ENCODE measurements at regions not wholly inside any gene's neighbourhood (a gene's known extent, or its start where the extent isn't known, plus 50 kb on each side); places are given as distances from the start of the nearest gene placed in this dataset.
A peak's percentile ranks its signal among the peaks of the same experiment; 100 is the strongest.

- H3K36me3 ChIP-seq (ENCODE audit: control insufficient read depth, insufficient read depth, low read length), result no peaks in the 10 kb centered on the region
- H3K9ac ChIP-seq (ENCODE audit: insufficient read depth, low read length), result no peak overlapping the region
- H3K4me1 ChIP-seq (ENCODE audit: control insufficient read depth, extremely low read depth, insufficient read depth, low read length), result no peaks in the 10 kb centered on the region
- TF ChIP-seq CTCF (conservative IDR thresholded peaks at IDR 0.05 in 1 of 2, IDR thresholded peaks at IDR 0.05 in 1 of 2; ENCODE audit: low read depth in 1 of 2, low read length in 2 of 2) (no peak), EZH2 (IDR thresholded peaks at IDR 0.05; ENCODE audit: low read length, missing control alignments) (no peak)
- no peaks in the 10 kb centered on the region for H3K9me3 ChIP-seq (ENCODE audit: control insufficient read depth, insufficient read depth, low read depth, low read length)
- H3K27ac ChIP-seq (ENCODE audit: insufficient read depth, low read length), result no peak overlapping the region
- H3K4me2 ChIP-seq (ENCODE audit: extremely low read depth, insufficient read depth, low read length), result no peak overlapping the region
- no peak overlapping the region for H2AFZ ChIP-seq (ENCODE audit: low read length)
- DNase-seq (ENCODE audit: low read depth in 2 of 2), result no peak
- H3K79me2 ChIP-seq (ENCODE audit: control insufficient read depth, insufficient read depth, low read length), result no peaks in the 10 kb centered on the region
- H3K4me3 ChIP-seq (replicated peaks in 1 of 4; ENCODE audit: control extremely low read depth in 1 of 4, insufficient read depth in 1 of 4, low read depth in 3 of 4, low read length in 4 of 4), result no peak overlapping the region
- no peaks in the 10 kb centered on the region for H4K20me1 ChIP-seq (ENCODE audit: control insufficient read depth, extremely low read depth, insufficient read depth, low read length)
- no peaks in the 10 kb centered on the region for H3K27me3 ChIP-seq (ENCODE audit: control insufficient read depth, insufficient read depth, low read length)
Measured at GRCh38 chr5:120012431-120012830, 383.1 kb downstream of the FAM170A start.

GRCh38 chr5:120014535-120014934, 385.2 kb downstream of the FAM170A start:
- Histone ChIP-seq H3K79me2 (ENCODE audit: control insufficient read depth, insufficient read depth, low read length) (no peaks in the 10 kb centered on the region), H3K9me3 (ENCODE audit: control insufficient read depth, insufficient read depth, low read depth, low read length) (no peaks in the 10 kb centered on the region), H3K4me3 (replicated peaks in 1 of 4; ENCODE audit: control extremely low read depth in 1 of 4, insufficient read depth in 1 of 4, low read depth in 3 of 4, low read length in 4 of 4) (no peak overlapping the region), H4K20me1 (ENCODE audit: control insufficient read depth, extremely low read depth, insufficient read depth, low read length) (no peaks in the 10 kb centered on the region), H3K36me3 (ENCODE audit: control insufficient read depth, insufficient read depth, low read length) (no peaks in the 10 kb centered on the region), H3K4me2 (ENCODE audit: extremely low read depth, insufficient read depth, low read length) (no peak overlapping the region), H3K27me3 (ENCODE audit: control insufficient read depth, insufficient read depth, low read length) (no peaks in the 10 kb centered on the region), H3K9ac (ENCODE audit: insufficient read depth, low read length) (no peak overlapping the region), H2AFZ (ENCODE audit: low read length) (no peak overlapping the region), H3K27ac (ENCODE audit: insufficient read depth, low read length) (no peak overlapping the region), H3K4me1 (ENCODE audit: control insufficient read depth, extremely low read depth, insufficient read depth, low read length) (no peaks in the 10 kb centered on the region)
- no peak for TF ChIP-seq EZH2 (IDR thresholded peaks at IDR 0.05; ENCODE audit: low read length, missing control alignments)
- DNase-seq (ENCODE audit: low read depth in 2 of 2), result peak in 1 of 2 donors; percentile 48

- H2AFZ ChIP-seq (ENCODE audit: low read length), result no peak overlapping the region
- no peak for DNase-seq (ENCODE audit: low read depth in 2 of 2)
- no peak overlapping the region for H3K4me2 ChIP-seq (ENCODE audit: extremely low read depth, insufficient read depth, low read length)
Measured at GRCh38 chr5:120016717-120017382, 387.5 kb downstream of the FAM170A start.

More at GRCh38 chr5:120016717-120017382, 387.5 kb downstream of the FAM170A start:
- H3K9me3 ChIP-seq (ENCODE audit: control insufficient read depth, insufficient read depth, low read depth, low read length), result no peaks in the 10 kb centered on the region
- no peak overlapping the region for H3K4me3 ChIP-seq (replicated peaks in 1 of 4; ENCODE audit: control extremely low read depth in 1 of 4, insufficient read depth in 1 of 4, low read depth in 3 of 4, low read length in 4 of 4)
- TF ChIP-seq CTCF (conservative IDR thresholded peaks at IDR 0.05 in 1 of 2, IDR thresholded peaks at IDR 0.05 in 1 of 2; ENCODE audit: low read depth in 1 of 2, low read length in 2 of 2) (no peak), EZH2 (IDR thresholded peaks at IDR 0.05; ENCODE audit: low read length, missing control alignments) (no peak)
- no peaks in the 10 kb centered on the region for H3K79me2 ChIP-seq (ENCODE audit: control insufficient read depth, insufficient read depth, low read length)
- H3K4me1 ChIP-seq (ENCODE audit: control insufficient read depth, extremely low read depth, insufficient read depth, low read length), result no peaks in the 10 kb centered on the region
- H4K20me1 ChIP-seq (ENCODE audit: control insufficient read depth, extremely low read depth, insufficient read depth, low read length), result no peaks in the 10 kb centered on the region
- H3K27me3 ChIP-seq (ENCODE audit: control insufficient read depth, insufficient read depth, low read length), result no peaks in the 10 kb centered on the region
- H3K36me3 ChIP-seq (ENCODE audit: control insufficient read depth, insufficient read depth, low read length), result no peaks in the 10 kb centered on the region
- H3K27ac ChIP-seq (ENCODE audit: insufficient read depth, low read length), result no peak overlapping the region
- no peak overlapping the region for H3K9ac ChIP-seq (ENCODE audit: insufficient read depth, low read length)
